ENCODE measurements at regions not wholly inside any gene's neighbourhood (a gene's known extent, or its start where the extent isn't known, plus 50 kb on each side); places are given as distances from the start of the nearest gene placed in this dataset.
"Not testable (repeated sequence)": the region's sequence is repeated elsewhere in the genome, so short reads cannot be mapped to it uniquely, and the experiment has no call there.

- DNase-seq: no peak
Observed at GRCh38 chr7:142460402-142461117, 202.7 kb upstream of the PRSS58 start.

DNA sequence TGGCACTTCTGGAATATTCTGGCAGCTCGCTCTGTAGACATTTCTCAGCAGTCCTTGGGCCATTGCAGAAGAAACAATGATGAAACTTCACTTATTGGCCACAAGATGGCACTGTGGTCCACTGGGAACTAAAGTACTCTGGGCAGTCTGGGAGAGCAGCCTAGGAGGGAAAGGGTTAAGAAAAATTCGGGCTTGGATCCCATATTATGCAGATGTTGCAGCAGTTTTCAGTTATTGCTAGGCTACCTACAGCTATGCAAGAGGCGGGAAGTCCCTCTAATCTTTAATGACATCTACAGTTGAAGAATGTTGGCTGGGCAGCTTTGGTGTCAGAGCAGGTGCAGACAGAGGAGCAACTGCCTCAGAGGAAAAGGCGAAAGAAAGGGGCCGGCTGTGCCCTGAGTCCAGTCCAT is 201.7 kb upstream of the PRSS58 start:
- DNase-seq: peak; percentile 46

- DNase-seq: no peak
Observed at GRCh38 chr7:142457146-142457703, 199.4 kb upstream of the PRSS58 start.

GRCh38 chr7:142455392-142455791 is 197.5 kb upstream of the PRSS58 start:
- no peak for DNase-seq

DNA sequence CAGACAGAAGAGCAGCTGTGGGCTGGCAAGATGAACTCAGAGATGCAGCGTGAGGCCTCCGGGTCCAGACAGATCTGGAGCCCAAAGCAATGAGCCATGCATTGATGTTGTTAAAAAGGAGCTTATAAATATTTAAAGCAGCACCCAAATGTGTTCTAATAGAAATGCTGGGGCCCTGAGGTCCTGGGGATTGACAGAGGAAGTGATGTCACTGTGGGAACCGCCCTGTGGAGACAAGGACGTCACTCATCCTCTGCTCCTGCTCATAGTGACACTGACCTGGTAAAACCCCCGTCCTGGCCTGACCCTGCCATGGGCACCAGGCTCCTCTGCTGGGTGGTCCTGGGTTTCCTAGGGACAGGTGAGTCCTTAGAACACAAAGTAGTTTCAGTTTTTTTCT is 197.0 kb upstream of the PRSS58 start:
- peak; percentile 31 for DNase-seq

DNA sequence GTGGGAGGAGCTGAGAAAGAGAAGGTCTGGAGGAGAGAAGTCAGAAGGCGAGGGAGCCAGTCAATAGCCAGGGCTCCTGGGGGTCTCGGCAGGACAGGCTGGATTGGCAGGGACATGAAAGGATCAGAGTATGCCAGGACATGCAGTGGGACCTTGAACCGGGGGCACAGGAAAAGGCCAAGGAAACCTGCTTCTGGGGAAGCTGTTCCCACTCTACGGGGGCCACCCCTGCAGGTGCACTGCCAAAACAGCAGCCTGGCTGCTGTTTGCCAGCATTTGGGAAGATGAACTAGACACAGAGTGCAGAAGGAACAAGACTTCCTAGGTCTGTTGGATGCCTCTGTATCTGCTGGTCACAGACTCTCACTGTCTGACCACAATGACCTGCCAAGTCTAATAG is 194.9 kb upstream of the PRSS58 start:
- no peak for DNase-seq

DNA sequence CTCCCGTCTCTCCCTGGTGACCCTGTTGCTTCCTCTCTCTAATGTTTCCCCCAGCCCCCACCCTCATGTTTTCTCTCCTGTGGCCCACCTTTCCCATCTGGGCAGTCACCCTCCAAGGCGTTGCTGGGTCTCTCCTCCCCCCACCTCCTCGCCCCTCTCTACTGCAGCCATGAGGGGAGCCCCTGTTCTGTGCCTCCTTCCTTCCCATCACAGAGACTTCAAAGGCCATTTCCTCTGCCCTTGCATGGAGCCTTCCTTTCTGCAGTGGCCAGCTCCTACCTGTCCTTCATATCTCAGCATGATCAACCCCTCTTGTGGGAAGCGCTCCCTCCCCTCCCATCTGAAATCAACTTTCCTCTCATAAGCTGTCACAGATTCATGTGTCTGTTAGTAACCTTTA is 194.0 kb upstream of the PRSS58 start:
- DNase-seq: no peak

GRCh38 chr7:142451296-142451695 is 193.4 kb upstream of the PRSS58 start:
- no peak for DNase-seq

- DNase-seq: no peak
Observed at GRCh38 chr7:142450695-142451094, 192.8 kb upstream of the PRSS58 start.

- DNase-seq: no peak
Observed at GRCh38 chr7:142450206-142450605, 192.3 kb upstream of the PRSS58 start.

- not testable (repeated sequence) for DNase-seq
Observed at GRCh38 chr7:142448857-142449256, 191.0 kb upstream of the PRSS58 start.

GRCh38 chr7:142447762-142448161 is 189.9 kb upstream of the PRSS58 start:
- DNase-seq: no peak

- DNase-seq: no peak
Observed at GRCh38 chr7:142445019-142445686, 187.3 kb upstream of the PRSS58 start.

- no peak for DNase-seq
Observed at GRCh38 chr7:142443216-142444010, 185.6 kb upstream of the PRSS58 start.

- DNase-seq: no peak
Observed at GRCh38 chr7:142442396-142442795, 184.5 kb upstream of the PRSS58 start.

DNA sequence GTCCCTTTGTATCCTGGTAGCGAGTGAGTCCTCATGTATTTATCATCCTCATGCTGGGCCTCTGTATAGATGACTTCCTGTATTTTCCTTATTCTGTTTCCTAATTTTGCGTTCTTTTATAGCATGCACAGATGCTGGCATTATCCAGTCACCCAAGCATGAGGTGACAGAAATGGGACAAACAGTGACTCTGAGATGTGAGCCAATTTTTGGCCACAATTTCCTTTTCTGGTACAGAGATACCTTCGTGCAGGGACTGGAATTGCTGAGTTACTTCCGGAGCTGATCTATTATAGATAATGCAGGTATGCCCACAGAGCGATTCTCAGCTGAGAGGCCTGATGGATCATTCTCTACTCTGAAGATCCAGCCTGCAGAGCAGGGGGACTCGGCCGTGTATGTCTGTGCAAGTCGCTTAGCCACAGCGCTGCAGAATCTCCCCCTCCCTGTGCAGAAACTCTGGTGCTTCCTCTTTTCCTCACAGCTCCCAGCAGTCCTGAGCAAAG is 183.1 kb upstream of the PRSS58 start:
- DNase-seq: peak; percentile 39

DNA sequence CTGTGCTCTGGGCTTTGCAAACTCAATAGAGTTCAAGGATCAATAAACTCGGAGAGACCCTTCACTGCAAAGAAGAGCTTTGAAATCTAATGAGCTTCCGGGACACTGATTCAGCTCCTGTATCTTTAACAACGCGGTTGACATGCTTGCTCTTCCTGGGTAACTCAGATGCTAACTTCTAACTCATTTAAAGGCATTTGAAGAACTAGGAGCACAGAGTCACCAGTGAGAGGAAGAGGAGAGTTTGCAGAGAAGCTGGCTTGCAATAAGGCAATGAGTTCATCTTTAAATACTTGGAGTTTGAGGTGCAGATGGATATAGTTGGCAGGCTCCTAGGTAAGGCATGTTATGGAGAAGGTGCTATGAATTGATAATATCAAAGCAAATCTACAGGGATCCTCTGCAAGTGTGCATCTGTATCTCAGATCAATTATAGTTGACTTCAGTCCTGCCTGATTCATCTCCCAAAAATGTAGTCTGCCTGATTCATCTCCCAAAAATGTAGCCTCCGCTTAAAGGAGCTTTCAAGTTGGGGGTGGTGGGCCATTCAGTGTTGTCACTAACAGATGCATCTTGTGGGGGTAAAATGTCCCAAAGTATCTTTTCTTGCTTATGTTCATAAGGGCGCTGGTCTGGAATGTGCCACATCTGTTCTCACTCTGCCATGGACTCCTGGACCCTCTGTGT is 182.5 kb upstream of the PRSS58 start:
- no peak for DNase-seq

- DNase-seq: no peak
Observed at GRCh38 chr7:142439739-142440138, 181.9 kb upstream of the PRSS58 start.

GRCh38 chr7:142438923-142439515 is 181.2 kb upstream of the PRSS58 start:
- DNase-seq: no peak

DNA sequence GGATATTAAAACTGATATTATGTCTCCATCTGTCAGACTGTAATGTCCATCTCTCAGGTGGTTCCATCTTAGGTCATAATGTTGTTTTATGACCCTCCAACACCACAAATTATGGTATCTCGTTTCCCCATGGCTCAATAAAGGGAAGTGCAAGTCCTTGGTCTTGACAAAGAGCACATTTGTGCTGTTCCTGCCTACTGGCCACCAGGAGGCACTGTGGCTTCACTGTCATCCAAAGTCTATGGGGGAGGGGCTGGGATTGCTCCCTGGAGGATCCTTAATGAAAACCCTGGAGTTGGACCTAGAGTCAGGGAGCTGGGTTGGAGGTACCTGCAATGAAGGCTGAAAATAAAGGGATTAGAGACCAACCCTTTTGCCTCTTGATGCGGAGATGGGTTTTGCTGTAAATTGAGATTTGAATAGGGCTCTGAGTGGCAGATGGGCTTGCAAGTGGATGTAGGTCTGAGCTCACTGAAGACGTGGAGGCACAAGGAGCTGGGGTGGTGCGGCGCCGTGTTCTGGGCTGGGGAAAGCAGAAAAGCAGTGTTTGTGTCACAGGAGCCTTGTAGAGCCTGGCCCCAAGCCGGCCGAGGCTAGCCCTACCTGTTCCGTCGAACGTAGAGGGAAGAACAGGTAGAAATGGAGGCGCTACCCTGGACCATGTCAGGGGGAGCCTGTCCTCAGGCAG is 180.5 kb upstream of the PRSS58 start:
- DNase-seq: peak; percentile 25

DNA sequence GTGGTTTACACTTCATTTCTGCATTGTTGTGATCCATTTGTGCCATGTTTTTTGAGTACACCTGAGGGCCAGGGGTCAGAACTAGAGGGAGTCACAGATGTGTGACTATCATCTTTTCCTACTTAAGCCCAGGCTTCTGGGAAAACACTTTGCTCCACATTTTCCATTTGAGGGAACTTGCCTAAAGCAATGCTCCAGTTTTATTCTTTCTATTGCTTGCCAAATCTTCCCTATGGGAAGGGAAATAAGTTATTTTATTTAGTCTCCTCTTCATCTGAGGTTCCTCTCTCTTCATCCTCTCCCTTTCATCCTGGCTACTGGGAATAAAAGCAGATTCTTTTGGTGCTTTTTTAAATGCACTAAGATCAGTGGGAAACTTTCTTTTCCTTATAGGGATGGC is 179.9 kb upstream of the PRSS58 start:
- no peak for DNase-seq

- no peak for DNase-seq
Observed at GRCh38 chr7:142436601-142437000, 178.7 kb upstream of the PRSS58 start.
